ENCODE measurements at regions not wholly inside any gene's neighbourhood (a gene's known extent, or its start where the extent isn't known, plus 50 kb on each side); places are given as distances from the start of the nearest gene placed in this dataset.

GRCh38 chr7:115649429-115649828 is 381.1 kb downstream of the TFEC start:
- Mint-ChIP-seq H3K9me3 (no peaks in the 10 kb centered on the region), H3K36me3 (ENCODE audit: low read depth) (no peaks in the 10 kb centered on the region), H3K27me3 (no peaks in the 10 kb centered on the region), H3K4me3 (no peak overlapping the region), H3K4me1 (ENCODE audit: low read depth) (no peaks in the 10 kb centered on the region), H3K27ac (no peak overlapping the region)
- intact Hi-C loops (cut with micrococcal nuclease), result no loop called here
- TF ChIP-seq CTCF (IDR thresholded peaks at IDR 0.05), result no peak
- DNase-seq, result no peak
- ATAC-seq, result no peak
- POLR2A ChIA-PET, result no interaction called here
- CTCF ChIA-PET, result no interaction called here

- H3K4me1 Mint-ChIP-seq (ENCODE audit: low read depth), result no peaks in the 10 kb centered on the region
- H3K27me3 Mint-ChIP-seq, result no peaks in the 10 kb centered on the region
- ChIA-PET CTCF (no interaction called here), POLR2A (no interaction called here)
- ATAC-seq, result no peak
- H3K4me3 Mint-ChIP-seq, result no peak overlapping the region
- intact Hi-C loops (cut with micrococcal nuclease), result no loop called here
- H3K27ac Mint-ChIP-seq, result no peak overlapping the region
- DNase-seq, result no peak
- TF ChIP-seq CTCF (IDR thresholded peaks at IDR 0.05), result no peak
- H3K9me3 Mint-ChIP-seq, result no peaks in the 10 kb centered on the region
- H3K36me3 Mint-ChIP-seq (ENCODE audit: low read depth), result no peaks in the 10 kb centered on the region
These were observed 382.9 kb downstream of the TFEC start for GRCh38 chr7:115647712-115648111.

- TF ChIP-seq CTCF (IDR thresholded peaks at IDR 0.05), result no peak
- Mint-ChIP-seq H3K9me3 (peaks cover 4% of the 10 kb centered on the region), H3K27me3 (no peaks in the 10 kb centered on the region), H3K27ac (no peak overlapping the region), H3K4me3 (no peak overlapping the region), H3K36me3 (ENCODE audit: low read depth) (no peaks in the 10 kb centered on the region), H3K4me1 (ENCODE audit: low read depth) (no peaks in the 10 kb centered on the region)
- POLR2A ChIA-PET, result no interaction called here
- ATAC-seq (no peak), DNase-seq (no peak)
- CTCF ChIA-PET, result no interaction called here
- intact Hi-C loops (cut with micrococcal nuclease), result no loop called here
These were observed 388.4 kb downstream of the TFEC start for GRCh38 chr7:115642194-115642593.

DNA sequence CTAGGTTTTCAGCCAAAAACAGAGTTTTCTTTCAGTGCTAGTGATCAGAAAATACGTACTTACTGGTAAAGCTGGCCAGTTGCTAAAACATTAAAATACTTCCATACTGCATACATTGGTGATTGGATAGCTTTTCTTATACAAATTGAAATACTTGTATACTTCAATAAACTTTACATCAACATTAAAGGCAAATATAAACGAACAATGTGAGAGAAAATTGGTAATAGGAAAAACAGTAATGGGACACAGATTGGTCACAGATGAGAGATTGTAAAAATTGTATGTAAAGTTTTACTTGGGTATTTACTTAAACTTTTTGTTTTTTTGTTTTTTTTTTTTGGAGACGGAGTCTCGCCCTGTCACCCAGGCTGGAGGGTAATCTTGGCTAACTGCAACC is 391.7 kb downstream of the TFEC start:
- peaks cover 4% of the 10 kb centered on the region for H3K9me3 Mint-ChIP-seq

DNA sequence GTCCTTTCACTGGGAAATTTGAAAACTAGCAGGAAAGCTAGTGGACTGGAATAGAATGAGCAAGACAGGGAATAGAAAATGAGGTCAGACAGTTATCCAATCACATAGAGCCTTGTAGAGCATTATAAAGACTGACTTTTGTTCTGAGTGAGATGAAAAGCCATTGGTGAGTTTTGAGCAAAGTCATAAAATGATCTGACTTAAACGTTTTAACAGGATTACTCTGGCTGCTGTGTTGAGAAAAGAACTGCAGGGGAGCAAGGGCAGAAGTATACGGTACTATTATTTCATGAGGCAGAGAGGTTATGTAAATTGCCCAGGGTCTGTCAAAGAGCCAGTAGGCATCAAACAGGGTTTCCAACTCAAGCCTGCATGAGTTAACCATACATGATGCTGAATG is 393.4 kb downstream of the TFEC start:
- no peak overlapping the region for H3K4me3 Mint-ChIP-seq
- H3K36me3 Mint-ChIP-seq (ENCODE audit: low read depth), result no peaks in the 10 kb centered on the region
- H3K27me3 Mint-ChIP-seq, result no peaks in the 10 kb centered on the region
- TF ChIP-seq CTCF (IDR thresholded peaks at IDR 0.05), result no peak
- intact Hi-C loops (cut with micrococcal nuclease), result no loop called here
- no peak for DNase-seq
- no peak overlapping the region for H3K27ac Mint-ChIP-seq
- ATAC-seq, result no peak
- H3K4me1 Mint-ChIP-seq (ENCODE audit: low read depth), result no peaks in the 10 kb centered on the region
- ChIA-PET POLR2A (no interaction called here), CTCF (no interaction called here)
- H3K9me3 Mint-ChIP-seq, result peaks cover 4% of the 10 kb centered on the region

More for the DNA sequence above, 391.7 kb downstream of the TFEC start:
- Mint-ChIP-seq H3K4me1 (ENCODE audit: low read depth) (no peaks in the 10 kb centered on the region), H3K4me3 (no peak overlapping the region), H3K36me3 (ENCODE audit: low read depth) (no peaks in the 10 kb centered on the region), H3K27ac (no peak overlapping the region), H3K27me3 (no peaks in the 10 kb centered on the region)
- CTCF ChIA-PET, result no interaction called here
- POLR2A ChIA-PET, result no interaction called here
- no peak for ATAC-seq
- no peak for TF ChIP-seq CTCF (IDR thresholded peaks at IDR 0.05)
- no peak for DNase-seq
- intact Hi-C loops (cut with micrococcal nuclease), result no loop called here
